H7 (cell line): ENCODE measurements at regions not wholly inside any gene's neighbourhood (a gene's known extent, or its start where the extent isn't known, plus 50 kb on each side); places are given as distances from the start of the nearest gene placed in this dataset.

Source experiments
- DNase-seq: peaks from one replicate; pipeline ENCODE4 v3.0.0; 2012
- H3K27me3 ChIP-seq: 2 replicates; pipeline ENCODE4 v1.6.0; 2011; ENCODE audit warnings: mild to moderate bottlenecking, low read length; ENCODE audit not compliant: control insufficient read depth, insufficient read depth
- H3K36me3 ChIP-seq: replicated peaks from 2 replicates; pipeline ENCODE4 v1.5.1; 2011; ENCODE audit warnings: low read length; ENCODE audit not compliant: control insufficient read depth, insufficient read depth
- H3K4me3 ChIP-seq: 2 replicates; pipeline ENCODE4 v1.5.1; 2011; ENCODE audit warnings: low read depth, mild to moderate bottlenecking, control low read depth, low read length, moderate library complexity; ENCODE audit not compliant: insufficient read depth

DNA sequence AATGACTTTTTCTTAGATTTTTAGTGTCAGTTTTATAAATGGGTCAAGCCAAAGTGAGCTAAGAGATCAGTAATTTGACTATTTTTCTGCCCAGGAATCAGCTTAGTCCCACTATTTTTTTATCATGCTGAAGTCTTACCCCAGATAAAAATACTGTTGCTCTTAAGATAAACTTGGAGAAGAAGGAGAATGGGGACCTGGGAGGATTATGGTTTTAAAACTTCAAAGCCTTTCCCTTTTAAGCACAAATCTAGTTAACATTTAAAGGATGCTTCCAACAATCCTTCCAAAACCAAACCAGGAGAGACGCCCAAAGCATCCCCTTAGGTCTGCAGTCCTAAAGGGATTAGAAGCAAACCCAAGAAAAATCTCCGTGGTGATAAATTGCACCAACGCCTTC, 172.4 kb downstream of the SP3 start:
- H3K36me3 ChIP-seq = no peaks in the 10 kb centered on the region
- no peak overlapping the region for H3K4me3 ChIP-seq
- no peaks in the 10 kb centered on the region for H3K27me3 ChIP-seq
- no peak for DNase-seq

DNA sequence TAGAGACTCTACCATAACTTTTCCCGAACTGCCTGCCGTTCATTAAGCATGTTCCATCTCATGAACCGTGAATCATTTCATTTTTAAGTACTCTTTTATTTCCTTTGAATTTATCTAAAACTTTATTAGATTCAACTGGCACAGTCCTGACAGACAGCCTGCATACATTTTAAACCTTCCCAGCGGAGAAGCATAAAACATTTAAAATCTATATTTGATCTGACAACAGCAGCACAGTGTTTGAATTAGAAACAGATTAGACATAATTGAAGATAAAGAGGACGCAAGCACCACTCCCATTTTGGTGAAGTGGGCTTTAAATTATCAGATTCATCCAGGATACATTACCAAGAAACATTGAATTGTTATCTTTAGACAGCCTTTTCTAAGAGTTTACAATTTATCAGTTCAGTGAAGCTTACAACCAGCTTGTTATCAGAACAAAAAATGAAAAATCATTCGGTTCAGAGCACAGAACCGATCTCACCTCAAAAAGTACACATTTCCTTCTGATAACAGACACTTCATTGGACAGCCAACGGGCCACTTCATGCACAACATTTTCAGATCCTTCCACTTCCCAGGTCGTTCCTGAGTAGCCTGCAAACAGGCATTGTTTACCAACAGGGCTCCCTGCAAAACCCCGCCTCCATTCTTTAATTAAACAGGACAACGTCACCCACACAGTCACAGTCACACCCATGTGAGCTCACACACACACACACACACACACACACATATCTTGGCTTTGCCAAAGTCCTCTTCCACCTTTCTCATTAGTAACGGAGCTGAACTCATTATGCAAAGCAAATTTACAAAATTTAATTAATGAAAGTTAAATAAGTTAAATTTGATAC, 171.2 kb downstream of the SP3 start:
- Histone ChIP-seq H3K4me3 (no peak overlapping the region), H3K27me3 (no peaks in the 10 kb centered on the region), H3K36me3 (no peaks in the 10 kb centered on the region)
- no peak for DNase-seq

DNA sequence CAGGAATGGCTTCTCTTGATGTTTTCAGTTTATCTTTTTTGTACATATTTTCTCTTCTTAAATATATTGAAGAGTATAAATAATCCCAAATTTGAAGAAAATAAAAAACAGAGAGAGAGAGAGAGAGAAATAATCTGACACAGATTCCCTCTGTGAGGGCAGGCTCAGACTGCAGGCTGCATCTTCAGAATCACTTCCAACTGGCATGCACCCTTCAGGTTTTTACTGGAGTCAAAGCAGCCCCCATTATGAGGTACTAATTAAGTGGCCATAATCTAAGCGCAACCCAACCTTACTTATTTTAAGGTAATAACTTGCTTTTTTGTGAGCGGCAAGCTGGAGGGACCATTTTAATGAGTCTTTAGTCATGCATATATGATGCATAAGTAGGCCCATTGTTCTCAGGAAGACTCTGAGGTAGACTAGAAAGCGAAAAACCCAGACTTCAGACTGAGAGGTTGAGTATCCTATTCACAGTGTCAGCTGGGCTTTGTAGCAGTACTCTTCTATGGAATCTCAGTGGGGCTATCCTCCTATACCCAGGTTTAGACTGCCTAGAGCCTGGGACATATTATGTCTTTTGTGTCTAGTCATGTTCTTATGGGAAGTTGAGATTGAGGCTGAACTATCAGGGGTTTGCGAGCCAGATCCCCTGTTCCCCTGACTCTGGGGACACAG, 167.4 kb downstream of the SP3 start:
- no peak for DNase-seq
- no peak overlapping the region for H3K4me3 ChIP-seq

DNA sequence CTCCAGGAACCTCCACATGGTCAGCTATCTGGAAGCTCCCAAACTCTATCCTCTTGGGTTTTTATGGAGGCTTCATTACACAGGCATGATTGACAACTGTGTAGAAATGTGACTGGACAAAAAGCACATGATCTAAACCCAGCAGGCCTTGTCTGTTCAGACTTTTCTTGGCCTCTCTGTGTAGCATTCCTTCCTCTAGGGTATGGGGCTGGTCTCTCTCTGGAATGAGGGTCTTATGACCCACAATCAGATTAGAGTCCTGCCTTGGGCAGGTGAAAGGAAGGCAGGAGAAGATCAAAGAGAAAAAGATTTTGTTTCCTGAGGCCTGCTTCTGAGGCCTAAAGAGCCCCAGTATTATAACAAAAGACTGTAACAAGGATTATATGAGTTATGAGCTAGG, 162.7 kb downstream of the SP3 start:
- DNase-seq = no peak
- Histone ChIP-seq H3K4me3 (no peak overlapping the region), H3K27me3 (no peaks in the 10 kb centered on the region), H3K36me3 (no peaks in the 10 kb centered on the region)

More for the DNA sequence above, 167.4 kb downstream of the SP3 start:
- Histone ChIP-seq H3K36me3 (no peaks in the 10 kb centered on the region), H3K27me3 (no peaks in the 10 kb centered on the region)

DNA sequence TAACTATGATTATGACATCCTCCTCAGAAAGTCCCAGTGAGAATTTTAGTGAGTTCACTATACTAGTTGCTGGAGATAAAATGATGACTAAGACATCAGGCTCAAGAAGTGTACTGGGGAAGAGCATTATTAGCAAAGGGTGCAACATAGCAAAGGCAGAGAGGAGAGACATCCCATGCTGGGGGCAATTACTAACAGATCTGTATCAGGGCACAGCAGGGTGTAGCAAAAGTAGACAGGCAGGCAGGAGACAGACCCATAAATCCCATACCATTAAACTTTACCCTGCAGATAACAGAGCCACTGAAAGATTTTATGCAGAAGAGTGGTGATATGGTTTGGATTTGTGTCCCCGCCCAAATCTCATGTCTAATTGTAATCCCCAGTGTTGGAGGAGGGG, 161.7 kb downstream of the SP3 start:
- H3K36me3 ChIP-seq = no peaks in the 10 kb centered on the region
- H3K4me3 ChIP-seq = no peak overlapping the region
- DNase-seq = no peak
- H3K27me3 ChIP-seq = no peaks in the 10 kb centered on the region

DNA sequence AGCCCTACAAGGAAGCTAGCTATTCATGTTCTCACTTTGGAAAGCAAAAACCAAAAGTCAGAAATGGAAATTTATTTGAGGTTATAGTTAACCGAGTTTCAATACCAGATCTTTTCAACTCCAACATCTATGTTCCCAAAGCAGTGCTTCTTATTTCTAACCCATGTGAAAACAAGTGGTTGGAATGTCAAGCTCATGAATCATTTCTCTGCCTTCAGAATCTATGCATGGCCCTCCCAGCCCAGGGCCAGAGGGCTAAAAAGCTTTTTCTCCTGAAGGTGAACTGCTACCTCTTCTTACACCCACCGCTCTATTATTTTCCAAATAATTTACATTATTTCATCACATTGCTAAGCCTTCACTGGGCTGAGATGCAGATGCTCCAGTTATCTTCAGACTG, 158.4 kb downstream of the SP3 start:
- Histone ChIP-seq H3K27me3 (no peaks in the 10 kb centered on the region), H3K36me3 (no peaks in the 10 kb centered on the region), H3K4me3 (no peak overlapping the region)
- DNase-seq = no peak

DNA sequence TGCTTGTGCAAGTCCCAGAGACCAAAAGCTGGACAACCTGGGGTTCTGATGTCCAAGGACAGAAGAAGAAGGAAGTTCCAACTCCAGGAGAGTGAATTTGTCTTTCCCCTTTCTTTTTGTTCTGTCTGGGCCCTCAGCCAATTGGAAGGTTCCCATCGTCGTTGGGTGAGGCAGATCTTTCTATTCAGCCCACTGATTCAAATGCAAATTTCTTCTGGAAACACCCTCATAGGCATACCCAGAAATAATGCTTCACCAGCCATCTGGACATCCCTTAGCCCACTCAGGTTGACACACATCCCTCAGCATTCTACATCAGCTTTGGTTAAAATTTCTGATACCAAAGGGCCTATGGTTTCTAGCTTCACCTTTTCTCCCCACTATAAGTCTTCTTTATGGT, 156.5 kb downstream of the SP3 start:
- no peak overlapping the region for H3K4me3 ChIP-seq
- H3K27me3 ChIP-seq = no peaks in the 10 kb centered on the region
- DNase-seq = no peak
- H3K36me3 ChIP-seq = no peaks in the 10 kb centered on the region

DNA sequence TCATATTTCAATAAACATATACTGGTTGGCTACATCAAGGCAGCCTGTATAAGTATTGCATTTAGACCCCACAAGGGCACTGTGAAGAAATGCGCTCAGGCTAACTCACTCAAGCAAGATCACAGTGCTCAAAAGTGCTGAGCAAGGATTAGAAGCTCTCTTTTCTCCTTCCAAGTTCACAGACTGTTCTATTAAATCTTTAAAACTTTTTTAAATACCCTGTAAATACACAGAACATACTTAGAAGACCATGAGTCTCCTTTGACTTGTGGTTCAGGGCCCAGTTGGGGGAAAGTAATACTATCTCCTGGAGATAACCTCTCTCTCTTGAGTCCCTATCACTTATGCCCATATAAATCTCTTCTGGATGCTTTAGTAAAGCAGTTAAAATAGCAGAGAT, 152.9 kb downstream of the SP3 start:
- DNase-seq = no peak
- no peaks in the 10 kb centered on the region for H3K36me3 ChIP-seq
- H3K27me3 ChIP-seq = no peaks in the 10 kb centered on the region
- no peak overlapping the region for H3K4me3 ChIP-seq

DNA sequence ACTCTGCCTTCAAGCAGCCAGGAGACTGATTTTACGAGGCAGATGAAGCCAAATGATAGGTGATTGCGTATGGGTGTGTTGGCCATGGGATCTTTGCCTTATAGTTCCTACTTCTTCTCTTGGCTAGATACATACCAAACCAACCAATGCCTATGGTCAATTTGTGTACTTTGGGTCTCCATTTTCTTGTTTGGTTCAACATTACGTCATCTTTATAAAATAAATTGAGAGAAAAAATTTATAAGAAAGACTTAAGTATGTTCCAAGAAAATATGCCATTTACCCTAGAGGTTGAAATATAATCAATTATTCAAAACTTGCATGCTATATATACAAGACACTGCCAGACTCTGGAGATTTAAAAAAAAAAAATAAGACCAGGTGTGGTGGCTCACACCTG, 150.9 kb downstream of the SP3 start:
- no peak overlapping the region for H3K4me3 ChIP-seq

DNA sequence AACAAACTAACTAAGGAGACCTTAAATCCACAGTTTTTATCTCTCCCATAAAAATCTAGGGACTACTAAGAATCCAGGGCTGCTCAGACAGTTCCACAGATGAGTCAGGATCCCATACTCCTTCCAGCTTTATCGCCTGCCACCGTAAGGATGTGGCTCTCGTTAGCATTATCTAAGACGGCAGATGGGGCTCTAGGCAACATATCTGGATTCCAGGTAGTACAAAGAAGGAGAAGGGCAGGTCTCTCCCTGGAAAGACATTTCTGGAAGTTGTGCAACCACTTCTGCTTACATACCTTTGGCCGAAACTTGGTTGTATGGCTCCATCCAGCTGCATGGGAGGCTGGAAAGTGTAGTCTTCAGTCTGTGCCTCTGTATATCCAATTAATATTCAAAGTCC, 149.4 kb downstream of the SP3 start:
- no peak for DNase-seq
- H3K4me3 ChIP-seq = no peak overlapping the region
- H3K36me3 ChIP-seq = no peaks in the 10 kb centered on the region
- no peaks in the 10 kb centered on the region for H3K27me3 ChIP-seq

More for the DNA sequence above, 150.9 kb downstream of the SP3 start:
- Histone ChIP-seq H3K36me3 (no peaks in the 10 kb centered on the region), H3K27me3 (no peaks in the 10 kb centered on the region)
- no peak for DNase-seq

DNA sequence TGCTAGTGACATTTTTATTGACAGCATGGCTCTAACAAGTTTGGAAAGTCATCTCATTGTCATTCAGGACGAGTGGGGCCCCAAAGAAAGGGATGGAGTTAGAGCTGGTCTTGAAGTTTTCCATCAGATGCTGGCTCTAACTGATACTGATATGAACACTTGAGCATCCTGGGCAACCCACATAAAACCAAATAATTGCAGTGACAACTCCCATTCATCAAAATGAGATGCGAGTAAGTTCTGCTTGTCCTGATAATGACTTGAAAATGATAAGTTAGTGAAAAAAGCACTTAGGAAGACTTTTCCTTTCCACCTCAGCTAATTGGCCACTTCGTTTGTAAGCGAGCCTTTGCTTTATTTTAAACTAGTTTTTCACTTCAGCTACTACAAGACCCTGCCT, 147.6 kb downstream of the SP3 start:
- Histone ChIP-seq H3K27me3 (no peaks in the 10 kb centered on the region), H3K36me3 (no peaks in the 10 kb centered on the region), H3K4me3 (no peak overlapping the region)
- no peak for DNase-seq

DNA sequence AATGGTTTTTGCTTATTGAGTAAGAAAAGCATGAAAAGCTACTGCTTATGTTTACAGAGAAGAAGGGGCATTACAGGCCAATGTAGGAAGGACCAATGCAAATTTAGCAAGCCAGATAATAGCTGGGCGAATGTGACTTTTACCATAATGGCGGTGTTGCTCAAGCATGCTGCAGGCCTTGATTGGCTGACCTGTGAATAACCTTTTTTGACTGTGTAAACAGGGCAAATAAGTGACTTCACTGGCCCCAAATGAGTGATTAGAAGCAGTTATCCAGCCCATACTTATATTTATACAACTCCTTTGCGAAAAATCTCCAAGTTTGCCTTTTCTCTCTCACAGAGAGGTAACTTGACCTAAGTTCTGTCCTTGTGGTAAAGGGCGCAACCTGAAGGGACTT, 146.9 kb downstream of the SP3 start:
- Histone ChIP-seq H3K4me3 (no peak overlapping the region), H3K36me3 (no peaks in the 10 kb centered on the region), H3K27me3 (no peaks in the 10 kb centered on the region)
- no peak for DNase-seq

DNA sequence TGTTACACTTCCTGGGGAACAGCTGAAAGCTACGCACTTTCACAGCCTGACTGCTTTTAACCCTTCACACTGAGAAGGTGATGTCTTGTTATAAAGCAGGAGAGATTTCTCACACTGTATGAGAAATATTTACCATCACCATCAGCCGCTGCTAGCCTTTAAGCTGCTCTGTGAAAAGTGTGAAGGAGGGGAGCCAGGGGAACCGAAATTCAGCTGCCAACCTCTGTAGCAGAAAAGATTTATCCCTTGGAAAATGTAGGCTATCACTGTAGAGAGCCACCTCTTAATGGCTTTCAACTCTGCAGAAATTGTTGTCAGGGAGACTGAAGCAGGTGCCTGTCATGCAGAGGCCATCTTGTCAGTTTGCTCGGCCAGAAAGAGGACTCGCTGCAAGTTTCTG, 145.3 kb downstream of the SP3 start:
- Histone ChIP-seq H3K36me3 (no peaks in the 10 kb centered on the region), H3K27me3 (no peaks in the 10 kb centered on the region), H3K4me3 (no peak overlapping the region)
- DNase-seq = no peak

DNA sequence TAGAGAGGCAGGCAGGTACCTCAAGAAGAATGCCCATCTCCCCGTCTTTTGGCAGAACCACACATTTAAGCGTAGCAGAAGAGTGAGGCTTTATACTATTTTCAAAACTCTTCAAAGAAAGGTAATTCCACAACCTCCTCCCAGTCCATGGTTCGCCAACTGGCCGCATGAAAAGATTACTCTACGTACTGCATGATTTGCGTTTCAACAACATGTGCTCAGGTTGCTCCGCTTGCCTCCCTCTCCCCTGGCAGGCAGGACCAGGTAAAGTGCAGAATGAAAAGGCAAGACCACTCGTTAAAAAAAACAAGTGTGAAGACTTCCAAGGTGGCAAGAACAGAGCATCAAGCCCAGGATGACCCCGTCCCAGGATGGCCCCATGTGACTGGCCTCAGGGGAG, 143.7 kb downstream of the SP3 start:
- no peaks in the 10 kb centered on the region for H3K27me3 ChIP-seq
- H3K36me3 ChIP-seq = no peaks in the 10 kb centered on the region
- H3K4me3 ChIP-seq = no peak overlapping the region
- no peak for DNase-seq

DNA sequence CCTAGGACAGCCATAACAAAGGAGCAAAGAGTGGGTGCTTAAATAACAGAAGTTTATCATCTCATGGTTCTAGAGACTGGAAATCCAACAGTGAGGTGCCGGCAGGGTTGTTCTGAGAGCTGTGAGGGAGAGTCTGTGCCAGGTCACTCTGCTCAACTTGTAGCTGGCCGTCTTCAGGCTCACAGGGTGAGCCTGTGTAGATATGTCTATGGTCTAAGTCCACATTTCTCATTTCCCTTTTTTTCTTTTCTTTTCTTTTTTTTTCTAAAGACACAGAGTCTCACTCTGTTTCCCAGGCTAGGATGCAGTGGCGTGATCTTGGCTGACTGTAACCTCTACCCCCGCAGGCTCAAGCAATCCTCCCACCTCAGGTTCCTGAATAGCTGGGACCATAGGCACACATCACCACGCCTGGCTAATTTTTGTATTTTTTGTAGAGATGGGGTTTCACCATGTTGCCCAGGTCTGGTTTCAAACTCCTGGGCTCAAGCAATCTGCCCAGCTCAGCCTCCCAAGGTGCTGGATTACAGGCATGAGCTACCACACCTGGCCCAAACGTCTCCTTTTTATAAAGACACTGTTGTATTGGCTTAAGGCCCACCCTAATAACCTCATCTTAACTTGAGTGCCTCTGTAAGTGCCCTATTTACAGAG, 142.2 kb downstream of the SP3 start:
- no peak for DNase-seq
- Histone ChIP-seq H3K4me3 (no peak overlapping the region), H3K36me3 (no peaks in the 10 kb centered on the region), H3K27me3 (no peaks in the 10 kb centered on the region)
